H1 (cell line): ENCODE measurements at regions not wholly inside any gene's neighbourhood (a gene's known extent, or its start where the extent isn't known, plus 50 kb on each side); places are given as distances from the start of the nearest gene placed in this dataset.

Source experiments
- CTCF ChIA-PET: fragments of 300-600 bp; sonication (Branson Sonifier 250); formaldehyde crosslinking; loops from one replicate; lab custom pipeline; 2021; ENCODE audit not compliant: partially characterized antibody; lab: Charles Lee
- POLR2A ChIA-PET: fragments of 300-600 bp; sonication (Branson Sonifier 250); formaldehyde crosslinking; loops from one replicate; lab custom pipeline; 2021; ENCODE audit warnings: inconsistent platforms; ENCODE audit not compliant: partially characterized antibody; lab: Charles Lee
- DNase-seq, 2 experiments: peaks; one replicate each; pipeline versions ENCODE4 v3.0.0 to v3.0.0-alpha.2; 2010 to 2022; ENCODE audit warnings: low spot score in 2 of 2, low read depth in 1 of 2, mixed read lengths in 1 of 2
- FAIRE-seq: peaks from 2 replicates; lab custom pipeline; 2011; peaks lifted over from hg19 to GRCh38; lab: Jason Lieb, UNC
- H2AFZ ChIP-seq: 2 replicates; pipeline ENCODE4 v1.8.1; 2012; ENCODE audit warnings: low read length, inconsistent platforms
- H2AK5ac ChIP-seq: 2 replicates; pipeline ENCODE4 v1.6.1; 2013; ENCODE audit warnings: low read depth, low read length
- H2BK120ac ChIP-seq: replicated peaks from 2 replicates; pipeline ENCODE3; 2013; ENCODE audit warnings: low read depth, low read length, inconsistent platforms
- H2BK12ac ChIP-seq: 2 replicates; pipeline ENCODE4 v1.6.1; 2013; ENCODE audit warnings: low read depth, low read length
- H2BK15ac ChIP-seq: 2 replicates; pipeline ENCODE4 v1.6.1; 2013; ENCODE audit warnings: low read length
- H2BK20ac ChIP-seq: 2 replicates; pipeline ENCODE4 v1.6.1; 2013; ENCODE audit warnings: low read length
- H2BK5ac ChIP-seq: 2 replicates; pipeline ENCODE4 v1.6.1; 2013; ENCODE audit warnings: low read depth, low read length
- H3K14ac ChIP-seq: 2 replicates; pipeline ENCODE4 v1.6.1; 2013; ENCODE audit warnings: inconsistent platforms; ENCODE audit not compliant: insufficient read length
- H3K18ac ChIP-seq: 2 replicates; pipeline ENCODE4 v1.6.1; 2013; ENCODE audit warnings: low read length; ENCODE audit errors: extremely low read depth
- H3K23ac ChIP-seq: 2 replicates; pipeline ENCODE4 v1.6.1; 2013; ENCODE audit warnings: inconsistent platforms; ENCODE audit not compliant: insufficient read length
- H3K23me2 ChIP-seq: 2 replicates; pipeline ENCODE4 v1.6.1; 2013; ENCODE audit warnings: low read depth, low read length
- H3K27ac ChIP-seq: 2 replicates; pipeline ENCODE4 v1.6.1; 2011; ENCODE audit warnings: low read depth, low read length, inconsistent platforms
- H3K27me3 ChIP-seq, 4 experiments: replicated peaks in 1 of 4; 1 replicate in 1 of 4; 2 replicates in 3 of 4; pipeline versions ENCODE4 v1.6.1 to v1.8.1; 2011 to 2013; ENCODE audit warnings: low read length in 3 of 4, mild to moderate bottlenecking in 3 of 4, inconsistent platforms in 2 of 4, mixed read lengths in 2 of 4, moderate library complexity in 1 of 4; ENCODE audit not compliant: control insufficient read depth in 3 of 4, insufficient read depth in 3 of 4; ENCODE audit errors: extremely low read depth in 1 of 4
- H3K36me3 ChIP-seq, 4 experiments: 2 replicates each; pipeline versions ENCODE4 v1.6.1 to v1.8.1; 2011 to 2013; ENCODE audit warnings: mild to moderate bottlenecking in 4 of 4, low read length in 3 of 4, moderate library complexity in 2 of 4, control low read depth in 1 of 4, inconsistent platforms in 1 of 4; ENCODE audit not compliant: insufficient read depth in 4 of 4, control insufficient read depth in 2 of 4
- H3K4ac ChIP-seq: replicated peaks from 2 replicates; pipeline ENCODE3; 2013; ENCODE audit warnings: low read length, low read depth, mixed read lengths, inconsistent platforms; ENCODE audit not compliant: insufficient read length
- H3K4me1 ChIP-seq, 4 experiments: replicated peaks in 1 of 4; 1 replicate in 1 of 4; 2 replicates in 3 of 4; pipeline versions ENCODE4 v1.6.1 to v1.8.1; 2011 to 2013; ENCODE audit warnings: low read length in 3 of 4, inconsistent platforms in 2 of 4, mixed read lengths in 1 of 4; ENCODE audit not compliant: insufficient read depth in 4 of 4, control insufficient read depth in 3 of 4
- H3K4me2 ChIP-seq, 2 experiments: 2 replicates each; pipeline versions ENCODE4 v1.6.1 to v1.8.1; 2011 to 2013; ENCODE audit warnings: low read depth in 2 of 2, low read length in 2 of 2, control low read depth in 1 of 2, inconsistent platforms in 1 of 2, mild to moderate bottlenecking in 1 of 2; ENCODE audit not compliant: insufficient read depth in 1 of 2
- H3K4me3 ChIP-seq, 4 experiments: fragments of 200-600, 300-600 bp in 1 of 4; sonication (generic), shearing (Covaris generic), sonication (Bioruptor Twin) in 1 of 4; 2 replicates each; pipeline versions ENCODE4 v1.5.1 to v1.8.1; 2011 to 2016; ENCODE audit warnings: low read length in 4 of 4, low read depth in 3 of 4, control low read depth in 2 of 4, inconsistent platforms in 2 of 4, mild to moderate bottlenecking in 2 of 4, mixed read lengths in 1 of 4, moderate library complexity in 1 of 4; ENCODE audit not compliant: insufficient read depth in 2 of 4; ENCODE audit errors: extremely low read depth in 1 of 4
- H3K56ac ChIP-seq: replicated peaks from 2 replicates; pipeline ENCODE3; 2013; ENCODE audit warnings: low read depth, mild to moderate bottlenecking, mixed read lengths, low read length, inconsistent platforms; ENCODE audit not compliant: insufficient read length
- H3K79me1 ChIP-seq: 2 replicates; pipeline ENCODE4 v1.6.1; 2013; ENCODE audit warnings: low read depth, low read length, control low read depth
- H3K79me2 ChIP-seq, 2 experiments: 2 replicates each; pipeline versions ENCODE4 v1.6.1 to v1.8.1; 2012 to 2013; ENCODE audit warnings: low read length in 2 of 2, mild to moderate bottlenecking in 2 of 2, inconsistent platforms in 1 of 2; ENCODE audit not compliant: insufficient read depth in 2 of 2, control insufficient read depth in 1 of 2
- H3K9ac ChIP-seq, 4 experiments: replicated peaks in 1 of 4; 1 replicate in 1 of 4; 2 replicates in 3 of 4; pipeline versions ENCODE4 v1.6.1 to v1.8.1; 2011 to 2013; ENCODE audit warnings: low read depth in 3 of 4, low read length in 3 of 4, control low read depth in 2 of 4, mild to moderate bottlenecking in 2 of 4, moderate library complexity in 2 of 4, inconsistent platforms in 1 of 4; ENCODE audit errors: extremely low read depth in 1 of 4
- H3K9me3 ChIP-seq, 2 experiments: 2 replicates each; pipeline versions ENCODE4 v1.6.1 to v1.8.1; 2012 to 2013; ENCODE audit warnings: mild to moderate bottlenecking in 2 of 2, moderate library complexity in 2 of 2, control low read depth in 1 of 2, inconsistent platforms in 1 of 2, low read depth in 1 of 2, low read length in 1 of 2, mixed read lengths in 1 of 2; ENCODE audit not compliant: insufficient read depth in 2 of 2
- H4K20me1 ChIP-seq, 2 experiments: replicated peaks in 1 of 2; 2 replicates each; pipeline versions ENCODE3 to v1.8.1; 2011 to 2013; ENCODE audit warnings: inconsistent platforms in 2 of 2, low read length in 2 of 2, mild to moderate bottlenecking in 1 of 2; ENCODE audit not compliant: insufficient read depth in 2 of 2, control insufficient read depth in 1 of 2
- H4K5ac ChIP-seq: 2 replicates; pipeline ENCODE4 v1.6.1; 2013; ENCODE audit warnings: low read length, low read depth, mixed read lengths, inconsistent platforms; ENCODE audit not compliant: insufficient read length
- H4K8ac ChIP-seq: 2 replicates; pipeline ENCODE4 v1.8.0; 2013; ENCODE audit warnings: mild to moderate bottlenecking, moderate library complexity, low read length, inconsistent platforms; ENCODE audit not compliant: insufficient read depth; ENCODE audit errors: extremely low read depth
- H4K91ac ChIP-seq: replicated peaks from 2 replicates; pipeline ENCODE3; 2013; ENCODE audit warnings: low read length, mixed read lengths, inconsistent platforms; ENCODE audit not compliant: insufficient read length
- WGBS, 2 experiments: shearing (Covaris generic) in 1 of 2; methylation state at CpG; one replicate each; pipeline versions ENCODE4 v1.1.6 to v1.1.7; 2013 to 2015; ENCODE audit warnings: low lambda C conversion rate in 2 of 2, mixed read lengths in 2 of 2, inconsistent platforms in 1 of 2, low coverage in 1 of 2, missing lambda C conversion rate in 1 of 2; ENCODE audit not compliant: insufficient replicate concordance in 2 of 2, insufficient coverage in 1 of 2, insufficient read length in 1 of 2; ENCODE audit errors: extremely low coverage in 1 of 2, missing lambda C conversion rate in 1 of 2; 5-methylcytosine and 5-hydroxymethylcytosine counted together
- TF ChIP-seq, protein P1 (sequence below): fragments of 300-600 bp; sonication (generic); IDR thresholded peaks from 2 replicates; pipeline ENCODE4 v1.7.1; 2012; ENCODE audit warnings: low read length, moderate library complexity, mild to moderate bottlenecking, inconsistent platforms; ENCODE audit not compliant: insufficient replicate concordance

DNA sequence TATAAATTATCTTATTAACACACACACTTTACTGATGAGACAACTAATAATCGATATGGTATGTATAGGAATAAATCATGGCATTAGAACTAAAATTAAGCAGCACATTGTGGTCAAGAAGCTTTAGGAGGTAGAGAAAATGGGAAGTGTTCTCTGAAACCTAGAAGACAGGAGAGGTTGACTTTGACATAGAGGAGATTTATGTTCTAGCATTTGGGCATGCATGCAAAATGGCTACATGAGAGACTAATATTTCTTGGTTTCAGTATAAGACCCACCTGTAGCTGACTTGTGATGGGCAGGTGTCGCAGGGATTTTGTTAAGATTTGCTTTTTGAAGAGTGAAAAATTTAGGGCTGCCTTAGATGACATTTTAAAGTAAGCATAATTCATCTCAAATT, 209.7 kb upstream of the POU1F1 start:
- Histone ChIP-seq H3K79me2 (no peaks in the 10 kb centered on the region), H2BK20ac (no peak overlapping the region), H3K4ac (no peak overlapping the region), H3K4me2 (no peak overlapping the region), H4K91ac (no peak overlapping the region), H3K23ac (no peak overlapping the region), H4K20me1 (no peaks in the 10 kb centered on the region), H3K79me1 (no peaks in the 10 kb centered on the region), H3K14ac (no peak overlapping the region), H4K8ac (no peak overlapping the region), H3K36me3 (no peaks in the 10 kb centered on the region), H3K23me2 (no peaks in the 10 kb centered on the region), H3K56ac (no peak overlapping the region), H3K4me1 (no peaks in the 10 kb centered on the region), H2BK15ac (no peak overlapping the region), H2AFZ (no peak overlapping the region), H3K18ac (no peak overlapping the region), H2BK5ac (no peak overlapping the region), H3K9ac (no peak overlapping the region), H4K5ac (no peak overlapping the region), H3K9me3 (no peaks in the 10 kb centered on the region), H2AK5ac (no peak overlapping the region), H2BK120ac (no peak overlapping the region), H3K4me3 (no peak overlapping the region), H2BK12ac (no peak overlapping the region), H3K27me3 (peaks cover 0 to 1% (median 0%) of the 10 kb centered on the region in 4 experiments; a peak in 1 of 7 replicates), H3K27ac (no peak overlapping the region)
- ChIA-PET POLR2A (no interaction called here), CTCF (no interaction called here)
- FAIRE-seq (no peak), DNase-seq (no peak)
- 25% methylated on average over 2 of the region's 2 CpGs; no CpG with 5 or more reads in 1 of the 2 experiments for WGBS, 2 experiments
- TF ChIP-seq, protein P1, sequence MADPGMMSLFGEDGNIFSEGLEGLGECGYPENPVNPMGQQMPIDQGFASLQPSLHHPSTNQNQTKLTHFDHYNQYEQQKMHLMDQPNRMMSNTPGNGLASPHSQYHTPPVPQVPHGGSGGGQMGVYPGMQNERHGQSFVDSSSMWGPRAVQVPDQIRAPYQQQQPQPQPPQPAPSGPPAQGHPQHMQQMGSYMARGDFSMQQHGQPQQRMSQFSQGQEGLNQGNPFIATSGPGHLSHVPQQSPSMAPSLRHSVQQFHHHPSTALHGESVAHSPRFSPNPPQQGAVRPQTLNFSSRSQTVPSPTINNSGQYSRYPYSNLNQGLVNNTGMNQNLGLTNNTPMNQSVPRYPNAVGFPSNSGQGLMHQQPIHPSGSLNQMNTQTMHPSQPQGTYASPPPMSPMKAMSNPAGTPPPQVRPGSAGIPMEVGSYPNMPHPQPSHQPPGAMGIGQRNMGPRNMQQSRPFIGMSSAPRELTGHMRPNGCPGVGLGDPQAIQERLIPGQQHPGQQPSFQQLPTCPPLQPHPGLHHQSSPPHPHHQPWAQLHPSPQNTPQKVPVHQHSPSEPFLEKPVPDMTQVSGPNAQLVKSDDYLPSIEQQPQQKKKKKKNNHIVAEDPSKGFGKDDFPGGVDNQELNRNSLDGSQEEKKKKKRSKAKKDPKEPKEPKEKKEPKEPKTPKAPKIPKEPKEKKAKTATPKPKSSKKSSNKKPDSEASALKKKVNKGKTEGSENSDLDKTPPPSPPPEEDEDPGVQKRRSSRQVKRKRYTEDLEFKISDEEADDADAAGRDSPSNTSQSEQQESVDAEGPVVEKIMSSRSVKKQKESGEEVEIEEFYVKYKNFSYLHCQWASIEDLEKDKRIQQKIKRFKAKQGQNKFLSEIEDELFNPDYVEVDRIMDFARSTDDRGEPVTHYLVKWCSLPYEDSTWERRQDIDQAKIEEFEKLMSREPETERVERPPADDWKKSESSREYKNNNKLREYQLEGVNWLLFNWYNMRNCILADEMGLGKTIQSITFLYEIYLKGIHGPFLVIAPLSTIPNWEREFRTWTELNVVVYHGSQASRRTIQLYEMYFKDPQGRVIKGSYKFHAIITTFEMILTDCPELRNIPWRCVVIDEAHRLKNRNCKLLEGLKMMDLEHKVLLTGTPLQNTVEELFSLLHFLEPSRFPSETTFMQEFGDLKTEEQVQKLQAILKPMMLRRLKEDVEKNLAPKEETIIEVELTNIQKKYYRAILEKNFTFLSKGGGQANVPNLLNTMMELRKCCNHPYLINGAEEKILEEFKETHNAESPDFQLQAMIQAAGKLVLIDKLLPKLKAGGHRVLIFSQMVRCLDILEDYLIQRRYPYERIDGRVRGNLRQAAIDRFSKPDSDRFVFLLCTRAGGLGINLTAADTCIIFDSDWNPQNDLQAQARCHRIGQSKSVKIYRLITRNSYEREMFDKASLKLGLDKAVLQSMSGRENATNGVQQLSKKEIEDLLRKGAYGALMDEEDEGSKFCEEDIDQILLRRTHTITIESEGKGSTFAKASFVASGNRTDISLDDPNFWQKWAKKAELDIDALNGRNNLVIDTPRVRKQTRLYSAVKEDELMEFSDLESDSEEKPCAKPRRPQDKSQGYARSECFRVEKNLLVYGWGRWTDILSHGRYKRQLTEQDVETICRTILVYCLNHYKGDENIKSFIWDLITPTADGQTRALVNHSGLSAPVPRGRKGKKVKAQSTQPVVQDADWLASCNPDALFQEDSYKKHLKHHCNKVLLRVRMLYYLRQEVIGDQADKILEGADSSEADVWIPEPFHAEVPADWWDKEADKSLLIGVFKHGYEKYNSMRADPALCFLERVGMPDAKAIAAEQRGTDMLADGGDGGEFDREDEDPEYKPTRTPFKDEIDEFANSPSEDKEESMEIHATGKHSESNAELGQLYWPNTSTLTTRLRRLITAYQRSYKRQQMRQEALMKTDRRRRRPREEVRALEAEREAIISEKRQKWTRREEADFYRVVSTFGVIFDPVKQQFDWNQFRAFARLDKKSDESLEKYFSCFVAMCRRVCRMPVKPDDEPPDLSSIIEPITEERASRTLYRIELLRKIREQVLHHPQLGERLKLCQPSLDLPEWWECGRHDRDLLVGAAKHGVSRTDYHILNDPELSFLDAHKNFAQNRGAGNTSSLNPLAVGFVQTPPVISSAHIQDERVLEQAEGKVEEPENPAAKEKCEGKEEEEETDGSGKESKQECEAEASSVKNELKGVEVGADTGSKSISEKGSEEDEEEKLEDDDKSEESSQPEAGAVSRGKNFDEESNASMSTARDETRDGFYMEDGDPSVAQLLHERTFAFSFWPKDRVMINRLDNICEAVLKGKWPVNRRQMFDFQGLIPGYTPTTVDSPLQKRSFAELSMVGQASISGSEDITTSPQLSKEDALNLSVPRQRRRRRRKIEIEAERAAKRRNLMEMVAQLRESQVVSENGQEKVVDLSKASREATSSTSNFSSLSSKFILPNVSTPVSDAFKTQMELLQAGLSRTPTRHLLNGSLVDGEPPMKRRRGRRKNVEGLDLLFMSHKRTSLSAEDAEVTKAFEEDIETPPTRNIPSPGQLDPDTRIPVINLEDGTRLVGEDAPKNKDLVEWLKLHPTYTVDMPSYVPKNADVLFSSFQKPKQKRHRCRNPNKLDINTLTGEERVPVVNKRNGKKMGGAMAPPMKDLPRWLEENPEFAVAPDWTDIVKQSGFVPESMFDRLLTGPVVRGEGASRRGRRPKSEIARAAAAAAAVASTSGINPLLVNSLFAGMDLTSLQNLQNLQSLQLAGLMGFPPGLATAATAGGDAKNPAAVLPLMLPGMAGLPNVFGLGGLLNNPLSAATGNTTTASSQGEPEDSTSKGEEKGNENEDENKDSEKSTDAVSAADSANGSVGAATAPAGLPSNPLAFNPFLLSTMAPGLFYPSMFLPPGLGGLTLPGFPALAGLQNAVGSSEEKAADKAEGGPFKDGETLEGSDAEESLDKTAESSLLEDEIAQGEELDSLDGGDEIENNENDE: no peak
